Epithelial cell of esophagus (primary cell): ENCODE measurements at regions not wholly inside any gene's neighbourhood (a gene's known extent, or its start where the extent isn't known, plus 50 kb on each side); places are given as distances from the start of the nearest gene placed in this dataset.
A peak's percentile ranks its signal among the peaks of the same experiment; 100 is the strongest.

Experiments used
- DNase-seq: peaks from one replicate; pipeline ENCODE4 v3.0.0; 2010; ENCODE audit warnings: low read depth
- H3K4me3 ChIP-seq: 2 replicates; pipeline ENCODE4 v1.5.1; 2011; ENCODE audit warnings: mild to moderate bottlenecking, low read length, control low read depth
- CTCF ChIP-seq: IDR thresholded peaks from 2 replicates; pipeline ENCODE4 v1.5.1; 2011; ENCODE audit warnings: low read depth, mild to moderate bottlenecking, low read length, control low read depth, inconsistent platforms; ENCODE audit not compliant: insufficient read depth; ENCODE audit errors: missing control alignments

- DNase-seq, result no peak
- no peak for TF ChIP-seq CTCF
- H3K4me3 ChIP-seq, result no peak overlapping the region
Observed at GRCh38 chr3:193905541-193906396, 230.2 kb upstream of the HES1 start.

DNA sequence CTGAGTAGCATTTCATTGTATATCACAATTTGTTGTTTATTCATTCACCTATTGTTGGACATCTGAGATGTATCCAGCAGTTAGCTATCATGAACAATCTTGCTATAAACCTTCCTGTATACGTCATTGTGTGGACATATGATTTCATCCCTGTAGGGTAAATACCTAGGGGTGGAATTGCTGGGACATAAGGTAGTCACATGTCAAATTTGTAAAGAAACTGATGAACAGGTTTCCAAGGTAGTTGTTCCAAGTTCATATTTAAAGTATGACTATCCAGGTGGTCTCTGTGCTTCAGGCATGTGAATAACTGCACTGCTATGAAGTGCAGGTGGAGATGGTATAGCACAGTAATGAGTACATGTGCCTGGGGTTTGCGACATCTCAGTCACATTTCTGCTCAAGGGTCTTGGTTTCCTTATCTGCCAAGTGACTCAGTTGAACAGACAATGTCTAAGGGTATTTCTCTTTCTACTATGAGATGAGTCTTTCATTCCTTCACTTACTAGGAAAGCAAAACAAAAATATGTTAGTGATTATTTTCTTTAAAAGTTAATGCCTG is 229.0 kb upstream of the HES1 start:
- TF ChIP-seq CTCF, result no peak
- peak; percentile 38 for DNase-seq

DNA sequence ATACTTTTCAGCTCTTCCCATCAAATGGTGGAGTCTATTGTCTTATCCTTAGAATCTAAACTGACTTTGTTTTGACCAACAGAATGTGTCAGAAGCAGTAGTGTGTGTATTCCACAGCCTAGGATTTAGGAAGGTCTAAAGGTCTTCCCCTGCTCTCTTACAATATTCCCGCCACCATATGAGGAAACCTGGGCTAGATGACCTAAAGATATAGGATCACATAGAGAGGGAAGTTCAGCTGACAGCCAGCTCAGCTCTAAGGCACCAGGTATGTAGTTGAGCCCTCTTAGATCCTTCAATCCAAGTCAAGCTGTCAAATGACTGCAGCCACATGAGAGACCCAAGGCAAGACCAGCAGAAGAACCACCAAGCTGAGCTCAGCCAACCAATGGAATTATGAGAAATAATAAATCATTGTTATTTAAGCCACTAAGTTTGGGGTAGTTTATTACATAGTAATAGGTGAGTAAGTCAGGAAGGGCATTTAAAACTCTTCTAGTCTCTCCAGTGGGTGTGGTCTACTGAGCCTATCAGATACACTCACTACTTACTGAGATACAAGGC is 227.7 kb upstream of the HES1 start:
- no peak for TF ChIP-seq CTCF
- H3K4me3 ChIP-seq, result no peak overlapping the region
- DNase-seq, result no peak

More for the DNA sequence above, 229.0 kb upstream of the HES1 start:
- no peak overlapping the region for H3K4me3 ChIP-seq

DNA sequence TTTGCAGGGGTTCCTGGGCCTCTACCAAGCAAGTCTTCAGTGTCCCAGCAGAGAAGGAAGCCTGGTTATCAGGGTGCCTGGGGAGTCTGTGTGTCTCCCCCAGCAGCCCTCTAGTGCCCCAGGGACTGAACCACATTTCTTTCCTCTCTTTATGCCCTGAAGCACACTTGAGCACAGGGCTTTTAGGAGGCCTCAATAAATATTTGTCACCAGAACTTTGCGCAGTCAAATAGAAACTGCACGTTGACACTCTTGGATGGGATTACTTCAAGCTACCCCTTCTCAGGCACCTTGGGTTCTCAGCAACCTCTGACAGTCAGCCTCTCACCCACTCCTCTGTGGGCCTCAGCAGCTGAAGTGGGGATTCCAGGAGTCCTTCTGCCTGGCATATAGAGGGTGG is 226.6 kb upstream of the HES1 start:
- DNase-seq, result no peak
- no peak for TF ChIP-seq CTCF
- H3K4me3 ChIP-seq, result no peak overlapping the region

- H3K4me3 ChIP-seq, result no peak overlapping the region
- TF ChIP-seq CTCF, result no peak
- no peak for DNase-seq
Observed at GRCh38 chr3:193910310-193910709, 225.6 kb upstream of the HES1 start.

DNA sequence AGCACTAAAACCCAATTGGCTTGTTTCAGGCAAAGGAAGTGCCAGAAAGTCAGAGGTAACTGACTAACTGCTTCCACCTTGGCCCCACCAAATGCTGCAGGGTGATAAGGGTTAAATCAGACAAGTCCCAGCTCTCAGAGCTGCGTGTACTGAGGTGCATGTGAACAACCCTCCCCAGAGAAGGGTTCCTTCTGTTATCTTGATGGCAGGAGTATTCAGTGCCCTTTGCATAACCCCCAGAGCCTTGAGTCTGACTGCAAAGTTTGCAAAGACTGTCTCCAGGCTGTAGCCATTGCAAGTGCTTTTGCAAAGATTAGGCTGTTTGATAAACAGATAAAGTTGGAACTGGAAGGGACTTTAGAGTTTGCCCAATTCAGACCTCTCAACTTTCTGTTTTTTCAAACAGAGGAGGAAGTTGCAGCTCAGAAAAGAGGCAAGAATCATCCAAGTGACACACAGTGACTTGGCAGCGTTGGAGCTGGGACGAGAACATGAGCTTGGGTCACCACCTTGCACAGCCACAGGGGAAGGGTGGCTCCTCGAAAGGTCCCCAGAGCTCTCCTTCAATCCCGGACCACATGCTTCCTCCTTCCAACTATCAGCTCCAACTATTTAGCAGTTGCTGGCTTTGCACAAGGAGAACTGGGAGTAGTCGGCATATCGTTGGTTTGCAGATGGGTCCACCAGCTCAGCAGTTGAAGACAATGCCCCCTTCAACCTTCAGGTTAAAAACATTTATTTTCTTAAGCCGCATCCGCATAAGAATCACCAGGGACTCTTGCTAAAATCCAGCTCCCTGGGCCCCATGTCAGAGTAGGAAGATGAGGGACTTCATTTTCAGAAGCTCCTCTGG is 224.8 kb upstream of the HES1 start:
- TF ChIP-seq CTCF, result no peak
- no peak for DNase-seq
- H3K4me3 ChIP-seq, result no peak overlapping the region
